ENCODE measurements at regions not wholly inside any gene's neighbourhood (a gene's known extent, or its start where the extent isn't known, plus 50 kb on each side); places are given as distances from the start of the nearest gene placed in this dataset.

GRCh38 chr1:182128502-182128901, 67.0 kb upstream of the ZNF648 start:
- H3K36me3 Mint-ChIP-seq, result no peaks in the 10 kb centered on the region
- no peak overlapping the region for H3K27ac Mint-ChIP-seq
- no peak for DNase-seq

DNA sequence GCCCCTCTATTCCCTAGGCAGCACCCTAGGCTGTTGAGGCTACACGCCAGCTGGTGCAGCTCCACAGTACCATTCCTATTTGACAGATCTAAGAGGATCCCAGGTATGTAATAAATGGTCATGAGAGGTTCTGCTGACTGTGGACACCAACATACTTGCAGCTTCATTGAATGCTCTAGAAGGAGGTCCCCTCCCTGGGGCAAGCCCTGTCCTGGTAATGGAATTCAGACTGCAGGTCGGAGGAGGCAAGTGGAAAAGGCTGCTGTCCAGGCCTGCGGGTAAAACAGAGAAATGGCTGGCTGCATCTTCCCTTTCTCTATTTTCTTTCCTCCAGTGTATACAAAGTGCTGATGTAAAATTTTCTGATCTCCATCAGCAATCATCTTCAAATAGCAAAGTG, 66.1 kb upstream of the ZNF648 start:
- Histone ChIP-seq H3K9me3 (ENCODE audit: control insufficient read depth in 1 of 2, low read length in 2 of 2) (no peaks in the 10 kb centered on the region), H3K36me3 (ENCODE audit: insufficient read depth, low read length) (no peaks in the 10 kb centered on the region), H3K27me3 (ENCODE audit: insufficient read depth, low read length) (no peaks in the 10 kb centered on the region), H3K27ac (ENCODE audit: low read depth, low read length) (no peak overlapping the region), H3K4me3 (ENCODE audit: low read length in 2 of 2) (no peak overlapping the region), H3K4me1 (ENCODE audit: insufficient read depth, low read length) (no peaks in the 10 kb centered on the region)
- ChIA-PET CTCF (ENCODE audit: partially characterized antibody) (interaction anchor here (1.7 to 6.2 kb wide), 2 partner anchors 13 to 17 kb away, joined by 4 to 44 read pairs; no protein-coding TSS in a partner anchor), POLR2A (ENCODE audit: partially characterized antibody) (no interaction called here)
- Mint-ChIP-seq H3K4me3 (no peak overlapping the region), H3K27ac (no peak overlapping the region), H3K4me1 (no peaks in the 10 kb centered on the region), H3K9me3 (no peaks in the 10 kb centered on the region), H3K27me3 (no peaks in the 10 kb centered on the region), H3K36me3 (no peaks in the 10 kb centered on the region)
- no peak for DNase-seq
- intact Hi-C loops (cut with micrococcal nuclease), result no loop called here

More at GRCh38 chr1:182128502-182128901, 67.0 kb upstream of the ZNF648 start:
- intact Hi-C loops (cut with micrococcal nuclease), result no loop called here
- Histone ChIP-seq H3K9me3 (ENCODE audit: control insufficient read depth in 1 of 2, low read length in 2 of 2) (peaks cover 0 to under 1% of the 10 kb centered on the region in 2 donors), H3K27me3 (ENCODE audit: insufficient read depth, low read length) (no peaks in the 10 kb centered on the region), H3K36me3 (ENCODE audit: insufficient read depth, low read length) (no peaks in the 10 kb centered on the region), H3K27ac (ENCODE audit: low read depth, low read length) (no peak overlapping the region), H3K4me1 (ENCODE audit: insufficient read depth, low read length) (no peaks in the 10 kb centered on the region), H3K4me3 (ENCODE audit: low read length in 2 of 2) (no peak overlapping the region)
- POLR2A ChIA-PET (ENCODE audit: partially characterized antibody), result no interaction called here
- Mint-ChIP-seq H3K9me3 (peaks cover 0 to 3% (median 1%) of the 10 kb centered on the region in 8 donors), H3K4me1 (no peaks in the 10 kb centered on the region), H3K27me3 (no peaks in the 10 kb centered on the region), H3K4me3 (no peak overlapping the region)
- CTCF ChIA-PET (ENCODE audit: partially characterized antibody), result interaction anchor here (1.7 to 6.2 kb wide), 2 partner anchors 12 to 16 kb away, joined by 4 to 44 read pairs; no protein-coding TSS in a partner anchor

GRCh38 chr1:182126272-182126800, 64.8 kb upstream of the ZNF648 start:
- H3K27me3 Mint-ChIP-seq, result peaks cover 0 to 2% of the 10 kb centered on the region in 2 donors
- Histone ChIP-seq H3K27ac (ENCODE audit: low read depth, low read length) (no peak overlapping the region), H3K36me3 (ENCODE audit: insufficient read depth, low read length) (no peaks in the 10 kb centered on the region), H3K9me3 (ENCODE audit: control insufficient read depth in 1 of 2, low read length in 2 of 2) (no peaks in the 10 kb centered on the region), H3K27me3 (ENCODE audit: insufficient read depth, low read length) (no peaks in the 10 kb centered on the region), H3K4me3 (ENCODE audit: low read length in 2 of 2) (no peak overlapping the region), H3K4me1 (ENCODE audit: insufficient read depth, low read length) (no peaks in the 10 kb centered on the region)
- no peak overlapping the region for H3K4me3 Mint-ChIP-seq
- no peaks in the 10 kb centered on the region for H3K36me3 Mint-ChIP-seq
- intact Hi-C loops (cut with micrococcal nuclease), result no loop called here
- H3K9me3 Mint-ChIP-seq, result no peaks in the 10 kb centered on the region
- CTCF ChIA-PET (ENCODE audit: partially characterized antibody), result interaction anchor here (0.9 kb wide), 1 partner anchor 270 kb away, joined by 3 read pairs; no protein-coding TSS in a partner anchor
- DNase-seq, result no peak
- no peaks in the 10 kb centered on the region for H3K4me1 Mint-ChIP-seq
- POLR2A ChIA-PET (ENCODE audit: partially characterized antibody), result no interaction called here
- H3K27ac Mint-ChIP-seq, result no peak overlapping the region

DNA sequence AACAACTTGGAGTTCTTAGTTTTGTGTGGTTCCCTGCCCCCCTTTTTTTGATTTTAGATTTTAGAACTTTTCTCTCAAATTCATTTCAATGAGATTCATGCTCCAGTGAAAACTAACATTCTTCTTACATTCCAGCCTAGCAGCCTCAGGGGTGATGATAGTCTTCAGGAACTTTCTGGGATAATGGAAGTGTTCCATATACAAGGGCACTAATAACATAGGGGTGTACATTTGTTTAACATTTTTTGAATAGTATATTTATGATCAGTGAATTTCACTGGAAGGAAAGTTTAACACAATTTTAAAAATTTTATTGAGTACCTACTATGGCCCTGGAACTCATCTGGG, 61.4 kb upstream of the ZNF648 start:
- Mint-ChIP-seq H3K27me3 (peaks cover 2 to 5% of the 10 kb centered on the region in 2 donors), H3K36me3 (no peaks in the 10 kb centered on the region), H3K27ac (no peak overlapping the region), H3K4me1 (no peaks in the 10 kb centered on the region), H3K9me3 (no peaks in the 10 kb centered on the region), H3K4me3 (no peak overlapping the region)
- H3K4me1 ChIP-seq (ENCODE audit: insufficient read depth, low read length), result no peaks in the 10 kb centered on the region
- H3K36me3 ChIP-seq (ENCODE audit: insufficient read depth, low read length), result no peaks in the 10 kb centered on the region
- H3K4me3 ChIP-seq (ENCODE audit: low read length in 2 of 2), result no peak overlapping the region
- POLR2A ChIA-PET (ENCODE audit: partially characterized antibody), result no interaction called here
- CTCF ChIA-PET (ENCODE audit: partially characterized antibody), result no interaction called here
- no peaks in the 10 kb centered on the region for H3K9me3 ChIP-seq (ENCODE audit: control insufficient read depth in 1 of 2, low read length in 2 of 2)
- no peaks in the 10 kb centered on the region for H3K27me3 ChIP-seq (ENCODE audit: insufficient read depth, low read length)
- H3K27ac ChIP-seq (ENCODE audit: low read depth, low read length), result no peak overlapping the region
- no peak for DNase-seq
- intact Hi-C loops (cut with micrococcal nuclease), result no loop called here

DNA sequence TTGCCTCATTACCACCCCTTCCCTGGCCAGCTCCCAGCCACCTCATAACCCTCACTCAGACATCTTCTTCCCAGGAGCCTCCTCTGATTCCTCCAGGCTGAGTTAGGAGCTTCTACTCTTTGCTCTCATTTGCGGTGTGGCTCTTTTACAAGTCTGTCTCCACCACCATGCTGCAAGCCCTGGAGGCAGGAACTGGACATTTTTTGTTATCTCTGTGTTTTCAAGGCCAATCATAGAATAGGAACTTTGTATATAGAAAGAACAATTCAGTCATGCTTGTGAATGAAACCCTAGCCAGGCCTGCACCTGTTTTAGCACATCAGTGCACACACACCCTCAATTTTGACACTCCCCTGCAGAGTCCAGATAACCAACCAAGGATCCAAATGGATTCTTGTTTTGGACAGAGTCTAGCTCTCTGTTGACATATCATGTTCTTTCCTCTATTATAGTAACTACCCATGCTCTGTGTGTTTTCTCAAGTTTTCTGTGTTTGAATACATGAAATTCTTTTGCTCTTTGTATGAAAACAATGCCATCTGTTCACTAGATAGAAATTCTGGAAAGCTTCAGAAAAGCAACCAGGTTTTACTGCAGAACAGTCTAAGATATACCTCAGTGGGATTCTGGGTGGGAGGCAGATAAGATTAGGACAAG, 60.9 kb upstream of the ZNF648 start:
- H3K9me3 Mint-ChIP-seq, result no peaks in the 10 kb centered on the region
- CTCF ChIA-PET (ENCODE audit: partially characterized antibody), result interaction anchor here (1.1 kb wide), 1 partner anchor 21 kb away, joined by 3 read pairs; no protein-coding TSS in a partner anchor
- Histone ChIP-seq H3K9me3 (ENCODE audit: control insufficient read depth in 1 of 2, low read length in 2 of 2) (no peaks in the 10 kb centered on the region), H3K27me3 (ENCODE audit: insufficient read depth, low read length) (no peaks in the 10 kb centered on the region), H3K36me3 (ENCODE audit: insufficient read depth, low read length) (no peaks in the 10 kb centered on the region), H3K4me3 (ENCODE audit: low read length in 2 of 2) (no peak overlapping the region), H3K27ac (ENCODE audit: low read depth, low read length) (no peak overlapping the region), H3K4me1 (ENCODE audit: insufficient read depth, low read length) (no peaks in the 10 kb centered on the region)
- intact Hi-C loops (cut with micrococcal nuclease), result no loop called here
- no peaks in the 10 kb centered on the region for H3K4me1 Mint-ChIP-seq
- H3K27me3 Mint-ChIP-seq, result peaks cover 2 to 5% of the 10 kb centered on the region in 2 donors
- H3K4me3 Mint-ChIP-seq, result no peak overlapping the region
- H3K27ac Mint-ChIP-seq, result peak overlapping the region in 1 of 7 donors; percentile 5
- no peaks in the 10 kb centered on the region for H3K36me3 Mint-ChIP-seq
- POLR2A ChIA-PET (ENCODE audit: partially characterized antibody), result no interaction called here
- DNase-seq, result no peak

DNA sequence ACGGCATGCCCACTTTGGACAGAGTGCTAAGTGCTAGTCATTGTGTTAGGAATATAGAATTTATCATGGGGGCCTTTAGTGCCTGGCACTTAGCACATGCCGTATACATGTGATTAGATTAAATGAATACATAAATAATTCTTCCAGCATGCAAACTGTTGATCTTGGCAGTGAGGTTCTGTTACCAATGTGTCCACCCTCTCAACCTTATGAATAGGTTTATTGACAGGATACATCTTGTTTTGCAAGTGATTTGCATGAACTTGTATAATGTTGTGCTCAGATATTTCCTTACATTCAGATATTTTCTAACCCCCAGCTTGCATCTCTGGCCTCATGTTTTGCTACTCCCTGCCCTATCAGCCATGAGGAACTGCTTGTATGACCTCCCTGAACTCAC, 60.3 kb upstream of the ZNF648 start:
- no peaks in the 10 kb centered on the region for H3K36me3 ChIP-seq (ENCODE audit: insufficient read depth, low read length)
- H3K9me3 ChIP-seq (ENCODE audit: control insufficient read depth in 1 of 2, low read length in 2 of 2), result no peaks in the 10 kb centered on the region
- H3K4me3 ChIP-seq (ENCODE audit: low read length in 2 of 2), result no peak overlapping the region
- no peak for DNase-seq
- Mint-ChIP-seq H3K36me3 (no peaks in the 10 kb centered on the region), H3K4me3 (no peak overlapping the region), H3K9me3 (no peaks in the 10 kb centered on the region), H3K27me3 (peaks cover 2 to 8% of the 10 kb centered on the region in 2 donors), H3K4me1 (no peaks in the 10 kb centered on the region), H3K27ac (no peak overlapping the region)
- CTCF ChIA-PET (ENCODE audit: partially characterized antibody), result interaction anchor here (1.1 kb wide), 1 partner anchor 21 kb away, joined by 3 read pairs; no protein-coding TSS in a partner anchor
- H3K4me1 ChIP-seq (ENCODE audit: insufficient read depth, low read length), result no peaks in the 10 kb centered on the region
- POLR2A ChIA-PET (ENCODE audit: partially characterized antibody), result no interaction called here
- H3K27ac ChIP-seq (ENCODE audit: low read depth, low read length), result no peak overlapping the region
- no peaks in the 10 kb centered on the region for H3K27me3 ChIP-seq (ENCODE audit: insufficient read depth, low read length)
- intact Hi-C loops (cut with micrococcal nuclease), result no loop called here

- no peaks in the 10 kb centered on the region for H3K27me3 ChIP-seq (ENCODE audit: insufficient read depth, low read length)
- peak in 1 of 5 donors; percentile 5 for DNase-seq
- Mint-ChIP-seq H3K9me3 (no peaks in the 10 kb centered on the region), H3K27ac (peak overlapping the region in 1 of 7 donors; percentile 63), H3K36me3 (no peaks in the 10 kb centered on the region), H3K27me3 (peaks cover 2 to 11% of the 10 kb centered on the region in 2 donors), H3K4me1 (no peaks in the 10 kb centered on the region), H3K4me3 (no peak overlapping the region)
- no peaks in the 10 kb centered on the region for H3K36me3 ChIP-seq (ENCODE audit: insufficient read depth, low read length)
- CTCF ChIA-PET (ENCODE audit: partially characterized antibody), result no interaction called here
- no peaks in the 10 kb centered on the region for H3K4me1 ChIP-seq (ENCODE audit: insufficient read depth, low read length)
- H3K27ac ChIP-seq (ENCODE audit: low read depth, low read length), result no peak overlapping the region
- H3K9me3 ChIP-seq (ENCODE audit: control insufficient read depth in 1 of 2, low read length in 2 of 2), result no peaks in the 10 kb centered on the region
- POLR2A ChIA-PET (ENCODE audit: partially characterized antibody), result no interaction called here
- intact Hi-C loops (cut with micrococcal nuclease), result no loop called here
- no peak overlapping the region for H3K4me3 ChIP-seq (ENCODE audit: low read length in 2 of 2)
Observed at GRCh38 chr1:182120411-182121258, 59.1 kb upstream of the ZNF648 start.

All from CD4-positive, alpha-beta memory T cell (primary cell).